ENCODE measurements at regions not wholly inside any gene's neighbourhood (a gene's known extent, or its start where the extent isn't known, plus 50 kb on each side); places are given as distances from the start of the nearest gene placed in this dataset.

- no peak for DNase-seq (ENCODE audit: low spot score)
These were observed 1176.4 kb downstream of the BRD1 start for GRCh38 chr22:48651036-48651890.

DNA sequence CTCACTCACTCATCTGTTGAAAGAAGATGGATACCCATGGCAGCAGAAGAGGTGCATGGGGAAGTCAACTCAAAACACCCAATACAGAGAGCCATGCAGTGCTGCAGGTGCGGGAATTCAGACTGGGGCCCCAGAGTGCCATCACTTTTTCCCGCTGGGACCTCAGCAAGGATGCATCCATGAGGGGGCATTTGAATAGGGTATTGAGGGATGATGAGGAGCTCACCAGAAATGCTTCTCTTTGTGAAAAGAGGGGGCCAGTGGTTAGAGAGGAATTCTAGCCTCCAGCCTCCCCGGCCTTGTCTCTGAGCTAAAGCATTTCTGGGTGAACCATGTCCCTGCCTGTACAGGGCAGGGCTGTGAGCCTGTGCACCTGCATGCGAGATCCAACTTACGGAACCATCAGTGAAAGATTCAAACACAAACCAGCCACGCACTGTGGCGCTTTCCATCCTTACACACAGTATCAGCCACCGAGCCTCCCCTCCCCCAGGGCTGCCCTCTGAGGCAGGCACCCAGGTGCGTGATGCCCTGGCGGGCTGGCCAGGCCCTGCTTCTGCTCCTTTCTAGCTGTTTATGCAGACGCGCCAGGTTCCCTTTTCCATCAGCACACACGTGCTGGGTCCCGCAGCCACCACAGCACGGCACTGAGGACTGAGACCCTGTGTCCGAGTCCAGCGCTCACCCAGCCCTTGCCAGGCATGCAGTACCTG, 1177.2 kb downstream of the BRD1 start:
- DNase-seq (ENCODE audit: low spot score), result no peak

DNA sequence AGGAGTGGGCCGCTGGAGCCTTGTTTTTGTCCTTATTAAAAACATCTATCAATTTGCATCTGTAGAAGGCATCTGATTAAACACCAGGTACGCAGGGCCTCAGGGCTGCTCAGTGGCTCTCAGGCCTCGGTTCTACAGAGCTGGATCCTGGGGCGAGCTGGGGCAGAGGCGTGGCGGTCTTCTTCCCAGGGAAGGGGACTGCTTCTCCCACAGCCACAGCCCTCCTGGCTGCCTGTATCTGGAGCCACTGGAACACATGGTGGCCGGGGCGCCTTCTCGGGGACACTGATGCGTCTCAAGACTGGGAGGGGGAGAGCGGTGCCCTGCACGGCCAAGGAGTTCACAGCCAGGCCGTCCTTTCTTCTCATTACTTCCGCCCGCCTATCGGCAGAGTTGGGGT, 1178.2 kb downstream of the BRD1 start:
- no peak for DNase-seq (ENCODE audit: low spot score)

- DNase-seq (ENCODE audit: low spot score), result no peak
These were observed 1178.6 kb downstream of the BRD1 start for GRCh38 chr22:48649031-48649430.

GRCh38 chr22:48647606-48648515, 1179.8 kb downstream of the BRD1 start:
- no peak for DNase-seq (ENCODE audit: low spot score)

- DNase-seq (ENCODE audit: low spot score), result no peak
These were observed 1180.6 kb downstream of the BRD1 start for GRCh38 chr22:48647051-48647450.

DNA sequence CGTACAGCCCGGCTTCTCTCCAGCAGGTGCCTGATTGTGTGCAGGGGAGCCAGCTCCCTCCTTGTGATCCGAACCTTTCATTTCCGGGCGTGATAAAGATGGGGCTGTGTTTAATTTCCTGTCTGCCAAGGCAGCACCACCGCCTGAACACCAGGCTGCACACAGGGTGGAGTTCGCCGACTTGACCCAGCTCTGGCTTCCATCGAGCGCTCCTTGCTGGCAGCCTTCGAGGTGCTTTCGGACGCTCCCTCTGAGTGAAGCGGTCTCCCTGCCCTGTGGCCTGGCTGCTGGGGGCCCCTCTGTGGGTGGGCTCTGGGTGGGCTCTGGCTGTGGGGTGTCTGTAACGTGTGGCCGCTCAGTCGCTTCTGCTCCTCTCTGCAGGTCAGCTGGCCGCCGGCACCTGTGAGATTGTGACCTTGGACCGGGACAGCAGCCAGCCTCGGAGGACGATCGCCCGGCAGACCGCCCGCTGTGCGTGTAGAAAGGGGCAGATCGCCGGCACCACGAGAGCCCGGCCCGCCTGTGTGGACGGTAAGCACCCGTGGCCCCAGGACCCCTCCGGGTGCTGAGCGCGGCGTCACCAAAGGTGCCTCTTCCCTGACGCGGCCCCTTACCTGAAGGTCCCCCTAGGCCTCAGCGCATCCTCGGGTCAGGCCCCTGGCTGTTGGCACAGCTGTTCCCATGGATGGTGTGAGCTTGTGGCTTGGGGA, 1181.3 kb downstream of the BRD1 start:
- no peak for DNase-seq (ENCODE audit: low spot score)

GRCh38 chr22:48645766-48646165, 1181.9 kb downstream of the BRD1 start:
- DNase-seq (ENCODE audit: low spot score), result no peak

GRCh38 chr22:48644997-48645396, 1182.7 kb downstream of the BRD1 start:
- DNase-seq (ENCODE audit: low spot score), result no peak

DNA sequence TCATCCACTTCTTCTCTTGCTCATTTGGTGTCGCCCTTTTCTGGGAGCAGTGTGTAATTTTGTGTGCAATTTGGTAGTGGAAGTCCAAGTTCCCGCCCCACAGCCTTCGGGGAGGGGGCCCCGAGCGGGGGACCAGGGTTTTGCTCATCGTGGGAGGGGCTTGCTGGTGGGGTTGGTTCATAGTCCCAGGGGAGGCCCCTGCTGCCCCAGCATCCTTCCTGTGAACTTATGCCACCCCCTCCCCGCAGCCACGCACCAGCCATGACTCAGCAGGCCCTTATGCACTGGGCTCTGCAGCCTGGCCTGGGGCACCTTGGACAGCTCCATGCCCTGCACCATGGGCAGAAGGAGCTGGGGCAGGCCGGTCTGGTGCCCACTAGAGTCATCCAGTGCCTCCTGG, 1183.6 kb downstream of the BRD1 start:
- DNase-seq (ENCODE audit: low spot score), result no peak

DNA sequence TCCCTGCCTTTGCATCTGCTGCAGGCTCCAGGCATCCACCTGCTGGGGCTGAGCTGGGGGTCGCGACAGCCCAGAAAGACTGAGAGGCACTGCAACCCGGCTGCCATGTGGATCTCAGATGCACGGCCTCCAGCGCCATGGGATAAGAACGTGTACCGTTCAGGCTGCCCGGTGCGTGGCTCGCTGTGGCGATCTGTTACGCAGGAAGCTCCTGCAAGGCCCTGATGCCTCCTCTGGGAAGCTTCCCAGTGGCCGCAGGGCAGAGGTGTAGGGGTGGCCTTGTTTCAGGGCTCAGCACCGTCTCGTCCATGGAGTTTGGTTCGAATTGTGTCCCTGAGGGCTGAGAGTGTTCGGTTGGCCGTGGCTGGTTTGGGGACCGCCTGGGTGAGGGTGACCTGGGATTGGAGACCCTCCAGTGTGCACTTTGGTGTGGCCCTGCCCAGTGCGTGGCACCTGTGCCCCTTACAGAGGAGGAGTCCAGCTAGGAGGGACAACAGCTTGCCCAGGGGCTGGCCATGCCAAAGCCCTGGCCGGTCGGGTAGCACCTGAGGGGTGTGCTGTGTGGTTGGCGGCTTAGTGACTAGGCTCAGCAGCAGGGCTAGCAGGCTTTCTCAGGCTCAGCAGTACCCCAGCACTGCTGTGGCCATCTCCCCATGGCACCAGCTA, 1184.5 kb downstream of the BRD1 start:
- DNase-seq (ENCODE audit: low spot score), result no peak

DNA sequence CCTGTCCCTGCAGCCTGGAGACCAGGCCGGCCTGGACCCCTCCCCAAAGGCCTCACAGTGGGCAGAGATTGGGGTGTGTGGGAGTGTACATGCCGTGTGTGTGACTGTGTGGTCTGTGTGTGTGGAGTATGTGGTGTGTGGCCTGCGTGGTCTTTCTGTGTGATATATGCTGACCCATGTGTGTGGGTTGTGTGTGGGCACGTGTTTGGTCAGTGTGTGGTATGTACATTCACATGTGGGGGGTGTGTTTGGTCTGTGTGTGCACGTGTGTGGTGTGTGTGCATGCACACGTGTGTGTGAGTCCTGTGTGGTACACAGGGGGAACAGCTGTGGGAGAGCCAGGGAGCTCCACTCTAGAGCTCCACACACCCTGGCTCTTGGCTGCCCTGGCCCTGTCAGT, 1185.1 kb downstream of the BRD1 start:
- DNase-seq (ENCODE audit: low spot score), result no peak

DNA sequence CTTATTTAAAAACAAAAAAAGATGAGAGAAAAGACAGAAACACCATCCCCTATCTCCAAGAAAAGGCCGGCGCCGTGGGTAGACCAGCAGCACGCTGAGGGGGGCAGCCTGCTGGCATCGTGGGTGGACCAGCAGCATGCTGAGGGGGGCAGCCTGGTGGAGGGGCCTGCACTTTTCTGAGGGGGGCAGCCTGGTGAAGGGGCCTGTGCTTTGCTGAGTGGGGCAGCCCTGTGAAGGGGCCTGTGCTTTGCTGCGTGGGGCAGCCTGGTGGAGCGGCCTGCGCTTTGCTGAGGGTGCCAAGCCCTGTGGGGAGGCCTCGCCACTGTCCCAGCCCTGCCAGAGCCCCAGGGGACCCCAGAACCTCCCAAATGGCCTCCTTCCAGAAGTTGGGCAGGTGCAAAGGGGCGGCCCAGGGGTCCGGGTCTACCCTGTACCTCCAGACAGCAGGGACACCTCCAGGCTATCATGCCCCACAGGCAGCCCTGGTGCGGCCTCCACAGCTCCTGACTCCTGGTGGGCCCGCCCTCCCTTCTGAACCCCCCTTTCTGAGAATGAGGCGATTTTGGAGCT, 1185.7 kb downstream of the BRD1 start:
- no peak for DNase-seq (ENCODE audit: low spot score)

DNA sequence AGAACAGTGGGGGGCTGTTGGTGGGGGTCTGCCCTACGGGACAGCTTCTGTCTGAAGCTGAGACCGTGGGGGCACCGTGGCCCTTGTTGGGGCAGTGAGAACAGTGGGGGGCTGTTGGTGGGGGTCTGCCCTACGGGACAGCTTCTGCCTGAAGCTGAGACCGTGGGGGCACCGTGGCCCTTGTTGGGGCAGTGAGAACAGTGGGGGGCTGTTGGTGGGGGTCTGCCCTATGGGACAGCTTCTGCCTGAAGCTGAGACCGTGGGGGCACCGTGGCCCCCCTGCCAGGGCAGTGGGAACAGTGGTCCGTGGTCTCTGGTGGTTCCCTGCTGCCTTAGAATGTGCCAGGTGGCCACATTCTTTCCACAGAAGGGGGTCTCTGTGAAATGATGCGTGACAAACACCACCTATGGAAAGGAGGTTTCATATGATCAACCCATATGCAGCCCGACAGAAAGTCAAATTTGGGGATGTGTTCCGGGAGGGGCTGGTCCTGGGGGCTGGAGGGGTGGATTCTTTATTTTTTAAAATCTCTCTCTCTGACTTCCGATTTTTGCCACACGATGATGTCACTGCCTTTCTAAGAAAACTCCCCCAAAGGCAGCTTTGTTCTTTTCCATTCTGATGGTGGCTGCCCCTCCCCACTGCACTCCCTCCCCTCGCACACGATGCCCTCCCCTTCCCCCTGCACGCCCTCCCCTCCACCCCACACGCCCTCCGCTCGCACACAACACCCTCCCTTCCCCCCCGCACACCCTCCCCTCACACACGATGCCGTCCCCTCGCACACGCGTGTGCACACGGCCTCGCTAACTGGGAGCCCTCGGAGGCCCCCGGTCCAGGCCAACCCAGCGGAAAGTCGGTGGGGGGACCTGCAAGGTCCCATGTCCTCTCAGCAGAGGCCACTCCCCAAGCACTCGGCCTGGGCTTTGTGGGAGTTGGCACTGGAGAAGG, 1186.5 kb downstream of the BRD1 start:
- no peak for DNase-seq (ENCODE audit: low spot score)

- DNase-seq (ENCODE audit: low spot score), result no peak
These were observed 1187.6 kb downstream of the BRD1 start for GRCh38 chr22:48639896-48640748.

GRCh38 chr22:48639021-48639795, 1188.5 kb downstream of the BRD1 start:
- DNase-seq (ENCODE audit: low spot score), result no peak

DNA sequence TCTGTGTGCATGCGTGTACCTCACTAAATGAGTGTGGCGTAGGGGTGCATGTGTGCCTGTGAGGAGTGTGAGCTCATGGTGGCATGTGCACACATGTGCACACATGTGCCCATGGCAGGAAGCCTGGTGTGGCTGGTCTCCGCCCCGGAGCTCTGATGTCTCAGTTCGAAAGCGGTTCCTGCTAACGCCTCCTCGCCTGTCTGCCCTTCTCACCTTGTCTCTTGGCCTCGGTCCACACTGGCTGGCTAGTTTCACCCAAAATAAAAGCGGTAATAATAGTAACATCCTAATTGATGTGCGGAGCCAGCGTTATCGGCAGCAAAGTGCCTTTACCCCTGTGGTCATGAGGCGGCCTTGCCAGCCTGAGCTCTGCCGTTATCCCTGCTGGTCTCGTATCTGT, 1190.4 kb downstream of the BRD1 start:
- no peak for DNase-seq (ENCODE audit: low spot score)

DNA sequence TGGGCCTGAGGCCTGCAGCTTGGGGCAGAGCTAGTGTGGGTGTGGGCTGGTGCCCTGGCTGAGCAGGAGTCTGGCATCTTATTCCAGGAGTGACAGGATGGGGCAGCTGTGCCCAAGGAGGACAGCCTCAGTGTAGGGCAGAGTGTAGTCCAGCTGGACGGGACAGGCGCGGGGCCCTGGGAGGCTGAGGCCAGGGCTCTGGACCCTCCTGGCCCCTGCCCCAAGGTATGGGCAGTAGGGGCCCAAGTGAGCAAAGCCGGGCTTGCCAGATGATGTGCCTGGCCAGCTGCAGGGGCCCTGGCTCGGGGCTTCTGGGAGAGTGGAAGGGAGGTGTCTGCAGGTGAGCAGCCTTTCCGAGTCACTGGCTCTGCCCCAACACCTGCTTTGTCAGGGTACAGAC, 1190.9 kb downstream of the BRD1 start:
- no peak for DNase-seq (ENCODE audit: low spot score)

Measured in SW480 (cell line).